GM21529 (cell line): ENCODE measurements at regions not wholly inside any gene's neighbourhood (a gene's known extent, or its start where the extent isn't known, plus 50 kb on each side); places are given as distances from the start of the nearest gene placed in this dataset.
"Not testable (repeated sequence)": the region's sequence is repeated elsewhere in the genome, so short reads cannot be mapped to it uniquely, and the experiment has no call there.

ENCODE experiments used
- ATAC-seq: cut with Tn5 transposase; IDR thresholded peaks from one replicate; pipeline ENCODE4 v1.9.1; 2021; ENCODE audit not compliant: unreplicated experiment

DNA sequence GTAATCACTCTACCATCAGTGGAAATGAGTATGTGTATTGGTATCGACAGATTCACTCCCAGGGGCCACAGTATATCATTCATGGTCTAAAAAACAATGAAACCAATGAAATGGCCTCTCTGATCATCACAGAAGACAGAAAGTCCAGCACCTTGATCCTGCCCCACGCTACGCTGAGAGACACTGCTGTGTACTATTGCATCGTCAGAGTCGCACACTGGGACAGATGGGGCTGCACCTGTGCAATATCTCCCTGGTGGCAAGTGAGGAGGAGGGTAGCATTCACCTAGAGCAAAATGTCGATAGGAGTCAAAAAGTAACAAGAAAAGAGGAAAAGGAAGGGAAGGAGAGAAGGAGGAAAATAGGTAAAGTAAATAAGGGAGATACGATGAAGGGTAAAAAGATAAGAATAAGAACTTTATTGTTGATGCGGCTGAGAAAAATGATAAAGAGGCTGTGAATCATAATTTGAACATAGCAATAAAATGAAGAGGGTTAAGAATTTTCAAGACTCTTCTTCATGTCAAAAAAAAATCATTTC, 450.5 kb upstream of the OR4E1 start:
- ATAC-seq = no peak

DNA sequence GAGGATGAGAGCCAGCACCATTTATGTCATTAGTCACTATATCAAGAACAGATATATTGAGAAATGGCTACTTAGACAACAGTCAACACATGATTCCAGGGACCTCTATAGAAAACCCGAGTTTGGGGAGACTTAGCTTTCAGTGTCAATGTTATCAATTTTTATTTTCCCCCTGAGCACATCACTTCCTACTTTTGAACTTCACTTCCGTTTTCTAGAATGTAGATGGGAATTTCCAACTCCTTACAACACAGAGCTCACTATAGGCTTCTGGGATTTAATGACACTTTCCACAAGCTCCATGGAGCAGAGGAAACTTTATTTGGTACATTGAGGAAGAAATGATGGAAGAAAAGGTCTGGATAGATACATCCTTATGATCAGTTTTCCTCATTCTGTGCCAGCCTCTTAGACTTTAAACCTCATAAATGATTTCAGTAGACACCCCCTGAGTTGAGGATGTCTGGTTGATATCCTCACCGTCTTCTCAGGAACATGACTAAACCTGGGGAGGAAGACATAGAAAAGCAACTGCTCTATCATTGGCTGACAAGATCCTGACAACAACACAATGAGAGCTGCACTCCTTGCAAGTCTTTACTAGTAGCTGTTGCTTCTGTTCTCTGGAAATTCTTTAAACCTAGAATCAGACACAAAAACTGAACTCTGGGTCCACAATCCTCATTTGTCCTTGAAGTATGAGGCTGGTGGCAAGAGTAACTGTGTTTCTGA, 449.4 kb upstream of the OR4E1 start:
- no peak for ATAC-seq

- no peak for ATAC-seq
Measured at GRCh38 chr14:22122227-22122818, 448.7 kb upstream of the OR4E1 start.

- no peak for ATAC-seq
Measured at GRCh38 chr14:22118899-22119477, 445.4 kb upstream of the OR4E1 start.

DNA sequence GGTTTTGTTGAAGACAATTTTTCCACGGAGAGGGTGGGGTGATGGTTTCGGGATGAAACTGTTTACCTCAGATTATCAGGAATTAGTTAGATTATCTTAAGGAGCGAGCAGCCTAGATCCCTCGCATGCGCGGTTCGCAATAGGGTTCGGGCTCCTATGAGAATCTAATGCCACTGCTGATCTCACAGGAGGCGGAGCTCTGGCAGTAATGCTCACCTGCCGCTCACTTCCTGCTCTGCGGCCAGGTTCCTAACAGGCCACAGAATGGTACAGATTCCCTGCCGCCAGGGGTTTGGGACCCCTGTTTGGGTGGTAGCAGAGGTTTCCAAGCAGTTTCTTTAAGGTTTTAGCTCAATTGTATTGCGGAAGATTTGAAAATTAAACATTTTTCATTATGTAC, 439.8 kb upstream of the OR4E1 start:
- ATAC-seq = no peak

DNA sequence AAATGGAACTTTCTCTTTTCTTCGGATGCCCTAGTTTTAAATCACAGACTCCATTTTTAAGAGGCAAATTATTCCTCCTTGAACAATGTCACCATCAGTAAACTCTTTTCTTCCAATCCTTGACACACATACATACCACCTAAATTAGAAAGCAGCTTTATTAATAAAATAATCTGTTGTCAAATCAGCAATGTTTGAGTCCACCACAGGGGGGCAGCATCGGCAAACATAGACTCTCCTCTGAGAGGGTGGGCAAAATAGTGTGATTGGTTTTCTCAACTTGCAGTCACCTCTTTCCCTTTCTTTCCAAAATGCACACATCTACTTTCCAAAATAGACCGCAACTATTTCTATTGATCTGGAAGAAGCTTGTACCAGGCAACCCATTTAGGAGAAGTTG, 438.4 kb upstream of the OR4E1 start:
- ATAC-seq = no peak

- ATAC-seq = no peak
Measured at GRCh38 chr14:22107753-22108152, 434.1 kb upstream of the OR4E1 start.

GRCh38 chr14:22106700-22107697, 433.4 kb upstream of the OR4E1 start:
- ATAC-seq = no peak

DNA sequence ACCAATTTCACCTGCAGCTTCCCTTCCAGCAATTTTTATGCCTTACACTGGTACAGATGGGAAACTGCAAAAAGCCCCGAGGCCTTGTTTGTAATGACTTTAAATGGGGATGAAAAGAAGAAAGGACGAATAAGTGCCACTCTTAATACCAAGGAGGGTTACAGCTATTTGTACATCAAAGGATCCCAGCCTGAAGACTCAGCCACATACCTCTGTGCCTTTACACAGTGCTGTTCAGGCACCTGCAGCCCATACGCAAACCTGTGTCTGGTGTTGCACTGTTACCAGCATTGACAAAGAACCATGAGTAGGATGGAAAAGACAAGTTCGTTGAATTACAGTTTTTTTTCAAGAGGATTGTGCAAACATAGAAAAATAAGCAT, 432.0 kb upstream of the OR4E1 start:
- ATAC-seq = no peak

- no peak for ATAC-seq
Measured at GRCh38 chr14:22105006-22105623, 431.5 kb upstream of the OR4E1 start.

- not testable (repeated sequence) for ATAC-seq
Measured at GRCh38 chr14:22100764-22101120, 427.1 kb upstream of the OR4E1 start.

GRCh38 chr14:22099942-22100763, 426.5 kb upstream of the OR4E1 start:
- peak; percentile 75 for ATAC-seq

- no peak for ATAC-seq
Measured at GRCh38 chr14:22098435-22098834, 424.8 kb upstream of the OR4E1 start.

DNA sequence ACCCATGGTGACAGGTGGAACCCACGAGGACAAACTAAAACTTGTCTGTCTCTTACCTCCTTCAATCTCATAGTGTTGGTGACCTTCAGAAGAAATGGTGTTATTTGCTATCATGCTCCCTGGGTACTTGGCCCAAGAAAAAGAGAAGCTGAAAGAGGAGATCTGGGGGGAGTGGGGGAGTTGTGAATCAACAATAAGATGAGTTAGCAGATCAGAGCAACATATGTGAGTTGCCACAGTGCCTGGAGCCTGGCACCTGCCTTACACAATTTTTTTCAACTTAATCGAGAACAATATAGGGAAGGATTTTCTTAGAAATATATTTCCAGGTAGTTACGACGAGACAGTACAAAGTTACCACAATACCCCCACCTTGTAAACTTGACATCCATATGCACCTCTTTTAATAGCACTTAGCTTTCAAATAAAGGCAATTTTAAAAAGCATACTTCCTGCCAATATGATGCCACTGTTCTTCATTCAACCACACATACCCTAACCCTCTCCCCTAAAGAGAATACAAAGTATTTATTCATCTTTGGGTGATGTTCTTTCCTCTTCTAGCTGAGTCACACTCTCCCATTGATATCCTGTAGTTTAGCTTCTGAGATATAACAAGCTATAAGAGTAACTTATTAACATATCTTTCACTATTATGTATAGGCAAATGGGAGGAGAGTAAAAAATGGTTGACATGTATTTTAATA, 424.1 kb upstream of the OR4E1 start:
- no peak for ATAC-seq

GRCh38 chr14:22097072-22097471, 423.5 kb upstream of the OR4E1 start:
- no peak for ATAC-seq

- ATAC-seq = no peak
Measured at GRCh38 chr14:22096514-22096895, 422.9 kb upstream of the OR4E1 start.

DNA sequence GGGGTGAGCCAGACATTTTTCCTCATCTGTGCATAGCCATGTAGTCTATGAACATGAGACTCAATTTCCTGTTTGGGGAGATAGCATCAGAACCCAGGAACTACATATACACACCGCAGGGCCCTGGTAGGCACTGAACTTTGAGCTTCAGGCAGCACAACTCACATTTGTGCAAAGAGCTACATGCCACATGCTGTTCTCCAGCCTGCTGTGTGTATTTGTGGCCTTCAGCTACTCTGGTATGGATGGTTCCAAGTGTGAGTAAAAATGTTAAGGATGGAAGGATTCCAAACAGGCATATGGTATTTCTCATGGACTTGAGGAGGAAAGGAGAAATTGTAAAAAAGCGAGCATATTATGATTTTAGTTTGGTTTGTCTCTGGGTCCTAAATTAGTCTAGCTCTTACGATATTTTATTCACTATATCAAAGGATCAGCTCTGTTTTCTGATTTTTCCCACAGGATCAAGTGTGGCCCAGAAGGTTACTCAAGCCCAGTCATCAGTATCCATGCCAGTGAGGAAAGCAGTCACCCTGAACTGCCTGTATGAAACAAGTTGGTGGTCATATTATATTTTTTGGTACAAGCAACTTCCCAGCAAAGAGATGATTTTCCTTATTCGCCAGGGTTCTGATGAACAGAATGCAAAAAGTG, 422.4 kb upstream of the OR4E1 start:
- ATAC-seq = no peak

GRCh38 chr14:22089940-22090339, 416.3 kb upstream of the OR4E1 start:
- no peak for ATAC-seq
